ENCODE measurements at regions not wholly inside any gene's neighbourhood (a gene's known extent, or its start where the extent isn't known, plus 50 kb on each side); places are given as distances from the start of the nearest gene placed in this dataset.

DNA sequence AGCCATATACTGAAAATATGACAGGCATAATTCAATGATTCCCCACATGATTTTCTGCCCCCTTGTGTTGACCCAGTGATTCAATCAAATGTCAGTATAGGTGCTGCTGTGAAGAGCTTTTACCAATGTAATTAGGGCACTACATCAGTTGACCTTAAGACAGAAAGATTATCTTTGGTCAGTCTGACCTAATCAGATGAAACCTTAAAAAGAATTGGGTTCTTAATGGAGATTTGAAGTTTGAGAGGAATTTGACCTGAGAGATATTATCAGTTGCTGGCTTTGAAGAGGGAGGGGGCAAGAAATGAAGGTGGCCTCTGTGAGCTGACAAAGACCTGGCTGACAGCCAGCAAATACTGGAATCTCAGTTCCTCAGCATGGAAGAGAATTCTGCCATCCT, 358.7 kb upstream of the CA10 start:
- no peak for TF ChIP-seq RAD21 (IDR thresholded peaks at IDR 0.05; ENCODE audit: low read depth)
- TF ChIP-seq CREB1 (IDR thresholded peaks at IDR 0.05; ENCODE audit: low read depth), result no peak
- no peak for TF ChIP-seq TAF1 (IDR thresholded peaks at IDR 0.05; ENCODE audit: low read depth)
- TF ChIP-seq, protein P1, sequence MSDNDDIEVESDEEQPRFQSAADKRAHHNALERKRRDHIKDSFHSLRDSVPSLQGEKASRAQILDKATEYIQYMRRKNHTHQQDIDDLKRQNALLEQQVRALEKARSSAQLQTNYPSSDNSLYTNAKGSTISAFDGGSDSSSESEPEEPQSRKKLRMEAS (IDR thresholded peaks at IDR 0.05), result no peak
- TF ChIP-seq CEBPB (IDR thresholded peaks at IDR 0.05), result no peak
- no peak for TF ChIP-seq TCF12 (IDR thresholded peaks at IDR 0.05; ENCODE audit: low read depth)

DNA sequence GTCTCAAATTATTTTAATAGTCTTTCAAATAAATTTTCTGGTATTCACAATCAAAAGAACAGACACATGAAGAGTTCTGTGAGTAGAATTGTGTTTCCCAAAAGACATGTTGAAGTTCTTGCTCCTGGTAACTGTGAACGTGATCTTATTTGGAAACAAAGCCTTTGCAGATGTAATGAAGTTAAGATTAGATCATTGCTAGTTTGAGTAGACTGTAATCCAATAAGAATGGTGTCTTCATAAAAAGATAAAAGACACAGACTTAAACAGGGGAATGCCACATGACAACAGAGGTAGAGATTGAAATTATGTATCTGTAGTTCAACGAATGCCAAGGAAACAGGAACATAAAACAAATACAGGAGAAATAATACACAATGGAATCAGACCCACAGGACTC, 357.4 kb upstream of the CA10 start:
- TF ChIP-seq, protein P2, sequence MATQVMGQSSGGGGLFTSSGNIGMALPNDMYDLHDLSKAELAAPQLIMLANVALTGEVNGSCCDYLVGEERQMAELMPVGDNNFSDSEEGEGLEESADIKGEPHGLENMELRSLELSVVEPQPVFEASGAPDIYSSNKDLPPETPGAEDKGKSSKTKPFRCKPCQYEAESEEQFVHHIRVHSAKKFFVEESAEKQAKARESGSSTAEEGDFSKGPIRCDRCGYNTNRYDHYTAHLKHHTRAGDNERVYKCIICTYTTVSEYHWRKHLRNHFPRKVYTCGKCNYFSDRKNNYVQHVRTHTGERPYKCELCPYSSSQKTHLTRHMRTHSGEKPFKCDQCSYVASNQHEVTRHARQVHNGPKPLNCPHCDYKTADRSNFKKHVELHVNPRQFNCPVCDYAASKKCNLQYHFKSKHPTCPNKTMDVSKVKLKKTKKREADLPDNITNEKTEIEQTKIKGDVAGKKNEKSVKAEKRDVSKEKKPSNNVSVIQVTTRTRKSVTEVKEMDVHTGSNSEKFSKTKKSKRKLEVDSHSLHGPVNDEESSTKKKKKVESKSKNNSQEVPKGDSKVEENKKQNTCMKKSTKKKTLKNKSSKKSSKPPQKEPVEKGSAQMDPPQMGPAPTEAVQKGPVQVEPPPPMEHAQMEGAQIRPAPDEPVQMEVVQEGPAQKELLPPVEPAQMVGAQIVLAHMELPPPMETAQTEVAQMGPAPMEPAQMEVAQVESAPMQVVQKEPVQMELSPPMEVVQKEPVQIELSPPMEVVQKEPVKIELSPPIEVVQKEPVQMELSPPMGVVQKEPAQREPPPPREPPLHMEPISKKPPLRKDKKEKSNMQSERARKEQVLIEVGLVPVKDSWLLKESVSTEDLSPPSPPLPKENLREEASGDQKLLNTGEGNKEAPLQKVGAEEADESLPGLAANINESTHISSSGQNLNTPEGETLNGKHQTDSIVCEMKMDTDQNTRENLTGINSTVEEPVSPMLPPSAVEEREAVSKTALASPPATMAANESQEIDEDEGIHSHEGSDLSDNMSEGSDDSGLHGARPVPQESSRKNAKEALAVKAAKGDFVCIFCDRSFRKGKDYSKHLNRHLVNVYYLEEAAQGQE (IDR thresholded peaks at IDR 0.05; ENCODE audit: low read depth), result no peak
- TF ChIP-seq, protein P1 (IDR thresholded peaks at IDR 0.05), result no peak
- no peak for TF ChIP-seq NFIC (IDR thresholded peaks at IDR 0.05)
- TF ChIP-seq ZBTB7A (IDR thresholded peaks at IDR 0.05; ENCODE audit: low read depth), result no peak
- no peak for TF ChIP-seq CEBPB (IDR thresholded peaks at IDR 0.05)
- TF ChIP-seq, protein P3, sequence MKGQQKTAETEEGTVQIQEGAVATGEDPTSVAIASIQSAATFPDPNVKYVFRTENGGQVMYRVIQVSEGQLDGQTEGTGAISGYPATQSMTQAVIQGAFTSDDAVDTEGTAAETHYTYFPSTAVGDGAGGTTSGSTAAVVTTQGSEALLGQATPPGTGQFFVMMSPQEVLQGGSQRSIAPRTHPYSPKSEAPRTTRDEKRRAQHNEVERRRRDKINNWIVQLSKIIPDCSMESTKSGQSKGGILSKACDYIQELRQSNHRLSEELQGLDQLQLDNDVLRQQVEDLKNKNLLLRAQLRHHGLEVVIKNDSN (IDR thresholded peaks at IDR 0.05), result no peak
- no peak for TF ChIP-seq EP300 (IDR thresholded peaks at IDR 0.05; ENCODE audit: borderline replicate concordance)
- TF ChIP-seq RAD21 (IDR thresholded peaks at IDR 0.05; ENCODE audit: low read depth), result no peak
- no peak for TF ChIP-seq TAF1 (IDR thresholded peaks at IDR 0.05; ENCODE audit: low read depth)
- no peak for TF ChIP-seq CREB1 (IDR thresholded peaks at IDR 0.05; ENCODE audit: low read depth)

DNA sequence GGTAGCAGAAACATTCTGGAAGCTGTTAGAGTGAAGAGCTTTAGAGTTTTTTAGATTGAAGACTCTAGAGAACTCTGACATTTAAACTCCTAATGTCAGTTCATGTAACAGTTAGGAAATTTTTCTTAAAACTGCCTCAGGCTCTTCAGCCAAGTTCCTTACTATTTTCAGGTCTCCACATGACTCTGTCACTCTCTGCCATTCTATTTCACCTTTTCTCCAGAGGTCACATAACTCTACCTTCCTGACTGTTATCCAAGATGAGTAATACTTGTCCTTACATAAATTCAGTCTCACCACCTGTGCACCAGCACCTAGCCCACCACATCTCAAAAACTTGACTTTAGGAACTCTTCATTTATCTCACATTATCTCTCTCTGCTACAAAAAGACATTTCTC, 347.1 kb upstream of the CA10 start:
- TF ChIP-seq TEAD4 (IDR thresholded peaks at IDR 0.05) (no peak), FOXM1 (IDR thresholded peaks at IDR 0.05; ENCODE audit: borderline replicate concordance, low read depth) (no peak), TAF1 (IDR thresholded peaks at IDR 0.05; ENCODE audit: low read depth) (no peak), TCF12 (IDR thresholded peaks at IDR 0.05; ENCODE audit: low read depth) (no peak), RAD21 (IDR thresholded peaks at IDR 0.05; ENCODE audit: low read depth) (no peak), YY1 (IDR thresholded peaks at IDR 0.05; ENCODE audit: low read depth) (no peak), CEBPB (IDR thresholded peaks at IDR 0.05) (no peak), ZBTB7A (IDR thresholded peaks at IDR 0.05; ENCODE audit: low read depth) (no peak), EP300 (IDR thresholded peaks at IDR 0.05; ENCODE audit: borderline replicate concordance) (no peak), NFIC (IDR thresholded peaks at IDR 0.05) (no peak), CREB1 (IDR thresholded peaks at IDR 0.05; ENCODE audit: low read depth) (no peak), EGR1 (IDR thresholded peaks at IDR 0.05) (no peak)
- TF ChIP-seq, protein P2 (IDR thresholded peaks at IDR 0.05; ENCODE audit: low read depth), result no peak
- TF ChIP-seq, protein P3 (IDR thresholded peaks at IDR 0.05), result no peak
- TF ChIP-seq, protein P1 (IDR thresholded peaks at IDR 0.05), result no peak

DNA sequence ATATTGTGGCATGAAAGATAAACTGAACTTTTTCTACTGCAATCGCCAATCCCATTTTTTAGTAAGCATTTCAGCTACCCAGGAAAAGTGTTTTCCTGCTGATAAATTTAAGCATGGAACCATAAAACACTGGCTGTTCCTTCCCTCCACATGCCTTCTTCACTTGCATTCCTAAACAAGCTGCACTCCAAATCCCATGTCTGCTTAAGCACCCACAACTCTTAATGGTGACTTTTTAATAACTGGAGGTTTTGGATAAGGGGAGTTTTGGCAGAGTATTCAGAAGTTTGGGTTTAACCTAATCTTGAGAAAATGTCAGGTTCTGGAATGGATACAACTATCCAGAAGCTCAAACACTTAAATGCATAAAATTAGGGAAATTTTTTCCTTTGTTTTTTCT, 345.6 kb upstream of the CA10 start:
- TF ChIP-seq TCF12 (IDR thresholded peaks at IDR 0.05; ENCODE audit: low read depth) (no peak), FOXM1 (IDR thresholded peaks at IDR 0.05; ENCODE audit: borderline replicate concordance, low read depth) (no peak), ZBTB7A (IDR thresholded peaks at IDR 0.05; ENCODE audit: low read depth) (no peak), TEAD4 (IDR thresholded peaks at IDR 0.05) (no peak), CEBPB (IDR thresholded peaks at IDR 0.05) (no peak), YY1 (IDR thresholded peaks at IDR 0.05; ENCODE audit: low read depth) (no peak), TAF1 (IDR thresholded peaks at IDR 0.05; ENCODE audit: low read depth) (no peak), NFIC (IDR thresholded peaks at IDR 0.05) (no peak), EP300 (IDR thresholded peaks at IDR 0.05; ENCODE audit: borderline replicate concordance) (no peak), EGR1 (IDR thresholded peaks at IDR 0.05) (no peak), RAD21 (IDR thresholded peaks at IDR 0.05; ENCODE audit: low read depth) (no peak)
- TF ChIP-seq, protein P3 (IDR thresholded peaks at IDR 0.05), result no peak
- TF ChIP-seq, protein P2 (IDR thresholded peaks at IDR 0.05; ENCODE audit: low read depth), result no peak
- TF ChIP-seq, protein P1 (IDR thresholded peaks at IDR 0.05), result no peak

All from Ishikawa (cell line).